HUDEP-2 (cell line): ENCODE measurements at regions not wholly inside any gene's neighbourhood (a gene's known extent, or its start where the extent isn't known, plus 50 kb on each side); places are given as distances from the start of the nearest gene placed in this dataset.
"Not testable (repeated sequence)": the region's sequence is repeated elsewhere in the genome, so short reads cannot be mapped to it uniquely, and the experiment has no call there.

Source experiments
- DNase-seq, 76 experiments: peaks; one replicate each; lab custom pipeline; 2025; ENCODE audit not compliant: unreplicated experiment in 76 of 76; lab: John Stamatoyannopoulos, UW

DNA sequence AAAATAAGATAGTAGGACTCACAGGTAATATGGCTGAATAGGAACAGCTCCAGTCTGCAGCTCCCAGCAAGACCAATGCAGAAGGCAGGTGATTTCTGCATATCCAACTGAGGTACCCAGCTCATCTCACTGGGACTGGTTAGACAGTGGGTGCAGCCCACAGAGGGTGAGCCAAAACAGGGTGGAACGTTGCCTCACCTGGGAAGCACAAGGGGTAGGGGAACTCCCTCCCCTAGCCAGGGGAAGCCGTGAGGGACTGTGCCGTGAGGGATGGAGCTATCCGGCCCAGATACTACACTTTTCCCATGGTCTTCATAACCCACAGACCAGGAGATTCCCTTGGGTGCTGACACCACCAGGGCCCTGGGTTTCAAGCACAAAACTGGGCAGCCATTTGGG, 114.8 kb upstream of the GNAI1 start:
- not testable (repeated sequence) for DNase-seq

DNA sequence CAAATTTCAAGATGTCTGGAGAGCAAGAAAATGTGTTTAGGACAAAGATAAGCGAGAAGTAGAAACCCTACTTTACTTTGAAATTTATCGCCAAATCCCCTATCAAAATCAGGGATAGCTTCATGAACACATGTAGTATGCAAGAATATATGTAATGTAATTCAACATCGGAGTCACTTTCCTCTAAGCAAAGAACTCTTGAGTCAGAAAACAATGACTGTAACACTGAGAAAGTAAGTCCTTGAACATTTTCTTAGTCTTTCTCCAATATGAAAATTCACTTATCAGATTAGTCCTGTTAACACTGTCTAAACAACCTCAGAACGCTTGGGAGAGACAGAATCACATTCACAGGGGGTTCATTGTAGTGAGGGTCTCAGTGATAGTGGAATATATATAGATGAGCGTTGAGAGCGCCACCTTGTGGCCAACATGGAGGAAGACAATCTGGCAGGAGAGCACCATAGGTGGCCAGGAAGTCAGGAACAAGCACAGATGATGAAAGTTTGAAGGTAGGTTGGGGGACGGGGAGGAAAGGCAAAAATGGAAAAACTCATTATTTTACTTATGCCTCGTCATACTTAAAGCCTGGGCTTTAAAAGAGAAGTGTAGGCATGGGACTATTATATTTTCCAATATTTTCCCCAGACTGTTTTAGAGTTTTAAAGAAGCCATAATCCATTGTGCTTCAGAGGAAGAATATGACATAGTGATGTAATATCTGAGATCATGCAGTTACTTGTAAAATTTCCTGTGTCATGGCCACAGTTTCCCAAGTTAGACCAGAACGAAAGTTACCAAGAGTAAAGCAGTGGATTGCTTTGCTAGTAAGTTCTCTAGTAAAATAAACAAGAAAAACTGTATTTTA, 115.5 kb upstream of the GNAI1 start:
- peak in 27 of 76 experiments; percentile 1 to 30 (median 6) for DNase-seq

DNA sequence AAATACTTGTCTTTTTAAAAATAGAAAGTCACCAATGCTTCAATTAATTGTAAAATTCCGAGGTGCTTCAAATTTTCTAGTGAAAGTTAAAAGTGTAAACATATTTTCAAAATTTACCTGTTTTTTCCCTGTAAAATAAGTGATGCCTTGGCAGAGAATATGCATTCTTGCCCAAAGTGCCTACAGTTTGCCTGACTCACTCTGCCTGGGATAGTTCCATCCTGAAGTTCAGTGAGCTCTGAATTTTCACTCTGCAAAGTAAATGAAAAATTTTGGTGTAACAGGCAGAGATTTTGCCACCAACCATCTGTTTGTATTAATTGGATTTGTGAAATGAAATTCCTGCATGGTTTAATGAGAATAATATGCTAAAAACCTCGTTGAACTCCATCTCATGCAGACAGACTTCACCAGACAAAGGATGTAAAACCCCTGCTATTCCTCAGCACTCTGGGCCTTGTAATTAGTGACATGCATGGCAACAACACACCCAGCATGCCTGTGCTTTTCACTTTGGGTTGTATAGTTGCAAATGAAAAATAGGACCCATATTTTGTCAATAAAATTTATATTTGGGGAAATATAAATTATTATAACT, 117.4 kb upstream of the GNAI1 start:
- no peak for DNase-seq

DNA sequence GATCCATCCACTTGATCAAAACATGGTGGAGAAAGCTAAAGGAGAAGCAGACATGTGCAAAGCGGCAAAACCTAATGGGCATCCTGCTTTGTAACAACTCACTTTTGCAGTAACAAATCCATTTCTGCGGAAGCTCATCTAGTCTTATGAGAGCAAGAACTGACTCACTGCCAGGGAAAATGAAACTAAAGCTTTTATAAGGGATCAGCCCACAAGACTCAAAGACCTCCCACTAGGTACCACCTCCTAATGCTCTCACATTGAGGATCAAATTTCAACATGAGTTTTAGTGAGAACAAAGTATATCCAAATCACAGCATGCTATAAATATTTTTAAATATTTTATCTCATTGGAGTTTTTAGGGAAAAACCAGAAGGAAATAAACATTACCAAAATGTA, 120.1 kb upstream of the GNAI1 start:
- no peak for DNase-seq

DNA sequence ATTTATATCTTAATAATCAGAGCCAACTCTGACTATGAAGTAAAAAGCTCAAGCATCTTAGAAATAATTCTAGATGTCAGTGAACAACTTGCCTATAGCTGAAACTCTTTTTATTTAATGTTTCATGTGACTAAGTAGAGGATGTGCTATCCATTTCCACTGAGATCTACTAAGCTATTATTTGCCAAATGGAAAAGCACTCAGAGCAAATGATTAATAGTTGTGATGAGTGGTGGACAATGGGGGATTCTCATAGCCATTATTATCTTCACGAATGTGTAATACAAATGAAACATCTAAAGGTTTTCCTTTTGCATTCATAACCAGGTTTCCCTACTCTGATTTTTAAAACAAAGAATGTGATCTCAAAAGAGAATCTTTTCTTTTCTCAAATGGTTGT, 126.6 kb upstream of the GNAI1 start:
- DNase-seq, result no peak

DNA sequence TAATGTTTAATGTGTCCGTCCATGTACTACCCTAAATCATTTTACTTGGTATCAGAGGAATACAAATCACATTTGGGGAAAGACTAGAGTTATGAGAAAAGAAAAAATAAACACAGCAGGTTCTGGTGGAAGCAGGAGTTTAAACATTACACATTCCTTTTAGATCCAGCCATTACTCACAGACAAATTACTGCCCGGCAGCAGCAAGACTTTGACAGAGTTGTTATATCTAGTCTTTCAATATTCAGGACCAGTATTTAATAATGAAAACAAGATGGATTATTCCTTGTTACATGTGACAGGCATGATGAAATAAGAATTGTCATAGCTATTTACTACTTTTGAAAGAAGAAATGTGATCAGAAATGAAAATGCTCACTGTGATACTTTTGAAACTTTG, 131.8 kb upstream of the GNAI1 start:
- no peak for DNase-seq

DNA sequence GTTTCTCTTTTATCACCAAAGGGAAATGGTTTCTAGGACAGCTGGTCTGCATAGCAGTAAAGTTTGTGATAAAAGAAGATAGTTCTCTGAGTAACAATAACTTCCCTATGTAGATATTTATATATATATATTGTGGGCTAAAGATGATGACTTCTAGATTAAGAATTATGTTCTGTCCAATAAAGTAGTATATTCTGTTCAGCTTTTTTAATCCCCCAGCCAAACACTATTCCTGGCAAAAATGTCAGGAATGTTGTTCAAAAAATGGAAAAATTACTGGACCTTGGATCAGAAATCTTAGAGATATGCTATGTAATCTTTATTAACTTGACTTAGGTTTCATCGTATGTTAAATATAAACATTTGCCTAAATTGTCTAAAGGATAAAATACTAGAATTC, 136.3 kb upstream of the GNAI1 start:
- no peak for DNase-seq

DNA sequence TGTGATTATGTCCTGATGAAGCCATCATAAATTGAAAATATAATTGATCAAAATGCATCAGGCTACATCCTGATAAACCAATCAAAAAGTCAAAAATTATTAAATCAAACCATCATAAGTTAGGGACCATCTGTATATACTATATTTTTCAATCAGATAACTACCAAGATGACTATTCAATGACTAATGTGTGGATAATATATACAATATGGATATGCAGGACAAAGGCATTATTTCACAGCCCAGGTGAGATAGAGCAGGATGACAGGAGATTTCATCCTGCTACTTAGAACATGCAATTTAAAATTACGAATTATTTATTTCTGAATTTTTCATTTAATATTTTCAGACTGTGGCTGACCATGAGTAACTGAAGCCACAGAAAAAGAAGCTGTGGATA, 137.3 kb upstream of the GNAI1 start:
- DNase-seq, result no peak

DNA sequence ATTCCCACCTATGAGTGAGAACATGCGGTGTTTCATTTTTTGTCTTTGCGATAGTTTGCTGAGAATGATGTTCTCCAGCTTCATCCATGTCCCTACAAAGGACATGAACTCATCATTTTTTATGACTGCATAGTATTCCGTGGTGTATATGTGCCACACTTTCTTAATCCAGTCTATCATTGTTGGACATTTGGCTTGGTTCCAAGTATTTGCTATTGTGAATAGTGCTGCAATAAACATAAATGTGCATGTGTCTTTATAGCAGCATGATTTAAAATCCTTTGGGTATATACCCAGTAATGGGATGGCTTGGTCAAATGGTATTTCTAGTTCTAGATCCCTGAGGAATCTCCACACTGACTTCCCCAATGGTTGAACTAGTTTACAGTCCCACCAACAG, 138.9 kb upstream of the GNAI1 start:
- not testable (repeated sequence) for DNase-seq

DNA sequence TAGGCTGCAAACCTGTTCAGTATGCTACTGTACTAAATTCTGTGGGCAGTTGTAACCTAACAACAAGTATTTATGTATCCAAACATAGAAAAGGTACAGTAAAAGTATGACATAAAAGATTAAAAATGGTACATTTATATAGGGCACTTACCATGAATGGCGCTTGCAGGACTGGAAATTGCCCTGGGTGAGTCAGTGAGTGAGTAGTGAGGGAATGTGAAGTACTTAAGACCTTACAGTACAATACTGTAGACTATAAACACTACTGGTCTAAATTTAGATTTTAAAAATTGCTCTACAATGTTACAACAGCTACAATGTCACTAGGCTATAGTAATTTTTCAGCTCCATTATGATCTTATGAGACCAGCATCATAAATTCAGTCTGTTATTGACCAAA, 146.0 kb upstream of the GNAI1 start:
- no peak for DNase-seq

DNA sequence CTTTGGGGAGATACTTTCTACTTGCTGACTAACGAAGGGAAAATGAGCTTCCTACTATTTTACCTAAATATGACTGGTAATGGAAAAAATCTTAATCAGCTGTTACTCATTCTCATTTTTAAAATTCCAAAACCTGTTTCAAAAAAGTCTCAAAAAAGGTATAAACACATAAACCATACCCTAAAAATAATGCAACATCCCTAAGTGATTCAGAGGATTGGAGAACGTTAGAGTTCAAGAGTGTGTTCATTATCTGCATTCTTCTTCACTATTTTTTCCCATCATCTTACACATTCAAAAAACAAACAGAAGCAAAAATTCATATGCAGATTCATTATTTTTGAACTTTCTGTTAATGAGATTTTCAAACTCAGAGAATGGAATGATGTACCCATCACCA, 150.4 kb upstream of the GNAI1 start:
- no peak for DNase-seq

DNA sequence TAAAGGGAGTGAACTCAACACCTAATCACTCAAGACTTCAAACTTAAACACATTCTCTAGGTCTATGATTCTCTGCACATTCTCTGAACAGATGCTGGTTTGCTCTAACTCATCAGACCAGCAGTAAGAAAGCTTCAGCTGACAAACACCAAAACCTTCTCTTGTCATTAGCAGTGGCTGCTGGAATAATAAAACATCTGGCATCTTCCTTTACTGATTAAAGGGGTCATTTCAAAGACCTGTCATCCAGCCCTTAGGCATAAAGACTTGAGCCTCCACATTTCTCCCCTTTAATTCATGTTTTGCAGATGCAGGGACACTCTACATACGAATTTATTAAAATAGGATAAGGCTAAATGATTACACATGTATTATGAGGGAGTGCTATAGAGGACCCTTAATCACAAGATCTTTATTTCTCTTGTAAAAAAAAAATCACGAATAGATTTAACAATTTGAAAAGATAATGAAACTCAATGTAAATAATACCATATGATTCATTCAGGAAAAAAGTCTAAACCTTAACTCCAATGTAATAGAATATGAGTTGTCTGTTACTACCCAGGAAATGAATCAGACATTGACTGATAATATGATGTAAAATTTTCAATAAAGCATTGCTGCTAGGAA, 152.4 kb upstream of the GNAI1 start:
- DNase-seq, result no peak

DNA sequence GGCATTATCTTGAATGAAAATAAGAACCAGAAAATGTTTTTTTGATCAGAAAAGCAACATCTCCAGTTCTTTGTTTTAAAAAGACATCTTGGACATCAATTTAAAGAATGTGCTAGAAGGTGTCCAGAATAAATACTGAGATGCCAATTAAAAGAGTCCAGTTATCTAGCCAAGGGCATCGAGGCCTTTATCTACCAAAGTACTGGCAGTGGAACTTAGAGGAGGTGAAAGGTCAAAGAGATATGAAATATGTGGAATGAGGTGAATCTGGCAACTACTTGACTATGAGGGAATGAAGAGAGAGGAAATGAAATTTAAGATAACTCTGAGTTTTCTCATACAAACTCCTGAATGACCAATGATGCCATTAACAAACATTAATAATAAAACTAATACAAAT, 154.3 kb upstream of the GNAI1 start:
- DNase-seq, result no peak

DNA sequence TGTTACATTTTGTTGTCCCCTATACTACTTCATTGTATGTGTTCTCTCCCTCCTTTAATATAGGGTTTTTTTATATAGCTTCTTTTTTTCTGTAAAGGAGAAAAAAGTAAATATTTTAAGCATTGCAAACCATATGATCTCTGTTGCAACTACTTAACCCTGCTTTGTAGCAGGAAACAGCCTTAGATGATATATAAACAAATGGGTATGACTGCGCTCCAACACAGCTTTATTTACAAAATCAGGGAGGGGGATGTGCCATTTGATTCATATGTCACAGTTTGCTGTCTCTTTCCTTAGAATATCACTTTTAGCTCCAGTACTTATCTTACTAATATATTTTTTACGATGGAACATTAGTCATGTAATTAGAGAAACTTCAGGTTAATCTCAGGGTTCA, 155.2 kb upstream of the GNAI1 start:
- DNase-seq, result no peak

DNA sequence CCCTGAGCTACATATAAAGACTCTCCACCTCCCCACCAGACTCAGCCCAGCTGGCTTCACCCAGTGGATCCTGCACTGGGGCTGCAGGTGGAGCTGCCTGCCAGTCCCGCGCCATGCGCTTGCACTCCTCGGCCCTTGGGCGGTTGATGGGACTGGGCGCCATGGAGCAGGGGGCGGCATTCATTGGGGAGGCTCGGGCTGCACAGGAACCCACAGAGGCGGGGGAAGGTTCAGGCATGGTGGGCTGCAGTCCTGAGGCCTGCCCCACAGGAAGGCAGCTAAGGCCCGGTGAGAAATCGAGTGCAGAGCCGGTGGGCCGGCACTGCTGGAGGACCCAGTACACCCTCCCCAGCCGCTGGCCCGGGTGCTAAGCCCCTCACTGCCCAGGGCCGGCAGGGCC, 157.2 kb upstream of the GNAI1 start:
- DNase-seq, result no peak

DNA sequence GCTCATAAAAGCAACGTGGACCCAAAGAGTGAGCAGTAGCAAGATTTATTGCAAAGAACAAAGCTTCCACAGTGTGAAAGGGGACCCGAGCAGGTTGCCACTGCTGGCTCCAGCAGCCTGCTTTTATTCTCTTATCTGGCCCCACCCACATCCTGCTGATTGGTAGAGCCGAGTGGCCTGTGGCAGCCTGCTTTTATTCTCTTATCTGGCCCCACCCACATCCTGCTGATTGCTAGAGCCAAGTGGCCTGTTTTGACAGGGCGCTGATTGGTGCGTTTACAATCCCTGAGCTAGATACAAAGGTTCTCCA, 158.0 kb upstream of the GNAI1 start:
- not testable (repeated sequence) for DNase-seq

DNA sequence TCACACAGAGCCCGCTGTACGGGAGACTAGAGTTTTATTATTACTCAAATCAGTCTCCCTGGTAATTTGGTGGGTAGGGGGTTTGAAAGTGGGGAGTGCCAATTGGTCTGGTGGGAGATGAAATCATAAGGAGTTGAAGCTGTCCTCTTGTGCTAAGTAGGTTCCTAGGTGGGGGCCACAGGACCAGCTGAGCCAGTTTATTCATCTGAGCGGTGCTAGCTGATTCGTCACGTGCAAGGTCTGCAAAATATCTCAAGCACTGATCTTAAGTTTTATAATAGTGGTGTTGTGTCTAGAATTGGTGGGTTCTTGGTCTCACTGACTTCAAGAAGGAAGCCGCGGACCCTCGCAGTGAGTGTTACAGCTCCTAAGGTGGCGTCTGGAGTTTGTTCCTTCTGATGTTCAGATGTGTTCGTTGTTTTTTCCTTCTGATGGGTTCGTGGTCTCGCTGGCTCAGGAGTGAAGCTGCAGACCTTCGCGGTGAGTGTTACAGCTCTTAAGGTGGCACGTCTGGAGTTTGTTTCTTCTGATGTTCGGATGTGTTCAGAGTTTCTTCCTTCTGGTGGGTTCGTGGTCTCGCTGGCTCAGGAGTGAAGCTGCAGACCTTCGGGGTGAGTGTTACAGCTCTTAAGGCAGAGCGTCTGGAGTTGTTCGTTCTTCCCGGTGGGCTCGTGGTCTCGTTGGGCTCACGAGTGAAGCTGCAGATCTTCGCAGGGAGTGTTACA, 158.5 kb upstream of the GNAI1 start:
- DNase-seq, result not testable (repeated sequence)

DNA sequence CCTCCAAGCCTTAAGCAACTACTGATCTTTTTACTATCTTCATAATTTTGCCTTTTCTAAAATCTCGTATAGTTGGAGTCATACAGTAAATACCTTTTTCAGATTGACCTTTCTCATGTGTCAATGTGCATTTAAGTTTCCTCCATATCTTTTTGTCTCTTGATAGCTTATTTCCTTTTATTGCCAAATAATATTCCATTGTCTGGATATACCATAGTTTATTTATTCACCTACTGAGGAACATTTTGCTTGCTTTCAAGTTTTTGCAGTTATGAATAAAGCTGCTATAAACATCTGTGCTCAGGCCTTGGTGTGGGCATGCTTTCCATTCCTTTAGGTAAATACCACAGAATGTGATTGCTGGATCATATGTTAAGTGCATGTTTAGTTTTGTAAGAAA, 161.2 kb upstream of the GNAI1 start:
- DNase-seq, result no peak

DNA sequence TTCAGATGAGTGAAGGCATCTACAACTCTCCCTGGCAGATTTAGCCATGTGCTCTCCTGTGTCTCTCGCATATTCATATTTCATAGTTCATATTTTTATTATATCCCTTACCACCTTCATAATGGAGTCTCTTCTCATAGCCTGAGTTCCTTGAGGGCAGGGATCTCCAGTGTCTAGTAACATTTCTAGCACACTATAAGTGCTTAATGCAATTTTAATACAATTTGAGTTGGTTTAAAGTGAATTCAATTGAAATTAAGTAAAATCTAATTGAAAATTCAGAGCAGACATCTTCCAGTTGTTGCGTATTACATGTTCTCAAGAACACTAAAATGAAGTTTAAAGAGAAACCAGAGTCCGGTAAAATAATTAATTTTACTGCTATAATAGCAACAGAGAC, 163.6 kb upstream of the GNAI1 start:
- DNase-seq, result no peak

DNA sequence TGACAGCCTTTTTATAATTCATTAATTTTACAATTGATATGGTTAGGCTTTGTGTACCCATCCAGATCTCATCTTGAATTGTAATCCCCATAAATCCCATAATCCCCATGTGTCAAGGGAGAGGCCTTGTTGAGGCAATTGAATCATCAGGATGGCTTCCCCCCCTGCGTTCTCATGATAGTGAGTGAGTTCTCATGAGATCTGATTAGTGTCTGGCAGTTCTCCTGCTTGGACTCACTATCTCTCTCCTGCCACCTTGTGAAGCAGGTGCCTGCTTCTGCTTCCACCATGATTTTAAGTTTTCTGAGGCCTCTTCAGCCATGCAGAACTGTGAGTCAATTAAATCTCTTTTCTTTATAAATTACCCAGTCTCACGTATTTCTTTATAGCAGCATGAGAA, 165.7 kb upstream of the GNAI1 start:
- DNase-seq, result peak in 1 of 76 experiments; percentile 1

DNA sequence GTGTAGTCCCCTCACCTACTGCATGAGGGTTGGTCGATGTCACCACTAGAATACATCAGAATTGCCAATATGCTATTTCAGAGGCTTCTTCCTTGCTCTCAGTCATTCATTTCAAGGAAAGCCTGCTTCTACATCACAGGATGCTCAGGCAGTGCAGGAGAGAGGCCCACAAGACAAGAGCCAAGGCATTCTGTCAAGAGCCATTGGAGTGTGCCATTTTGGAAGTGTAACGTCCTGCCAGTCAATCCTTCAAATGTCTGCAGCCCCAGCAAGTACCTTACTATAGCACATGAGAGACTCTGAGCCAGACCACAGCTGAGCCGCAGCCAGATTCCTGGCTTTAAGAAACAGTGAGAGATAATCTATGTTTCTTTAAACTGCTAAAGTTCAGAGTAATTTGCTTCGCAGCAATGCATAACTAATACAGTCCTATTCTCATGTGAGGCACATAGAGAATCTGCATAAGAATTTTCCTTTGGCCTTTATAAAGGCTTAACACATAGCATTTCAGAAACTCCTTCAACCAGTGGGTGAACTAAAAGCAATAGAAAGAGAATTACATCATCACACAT, 166.5 kb upstream of the GNAI1 start:
- DNase-seq, result no peak
